Erythroblast (primary cell): ENCODE measurements at regions not wholly inside any gene's neighbourhood (a gene's known extent, or its start where the extent isn't known, plus 50 kb on each side); places are given as distances from the start of the nearest gene placed in this dataset.

ENCODE experiments used
- DNase-seq, 2 experiments: peaks; one replicate each; lab custom pipeline; 2025; lab: John Stamatoyannopoulos, UW
- GATA1 ChIP-seq: IDR thresholded peaks from 2 replicates; pipeline ENCODE4 v1.6.1; 2011; ENCODE audit warnings: low read depth, mild to moderate bottlenecking, control low read depth, low read length, moderate library complexity
- POLR2A ChIP-seq: IDR thresholded peaks from 2 replicates; pipeline ENCODE4 v1.6.1; 2011; ENCODE audit warnings: mild to moderate bottlenecking, low read length

DNA sequence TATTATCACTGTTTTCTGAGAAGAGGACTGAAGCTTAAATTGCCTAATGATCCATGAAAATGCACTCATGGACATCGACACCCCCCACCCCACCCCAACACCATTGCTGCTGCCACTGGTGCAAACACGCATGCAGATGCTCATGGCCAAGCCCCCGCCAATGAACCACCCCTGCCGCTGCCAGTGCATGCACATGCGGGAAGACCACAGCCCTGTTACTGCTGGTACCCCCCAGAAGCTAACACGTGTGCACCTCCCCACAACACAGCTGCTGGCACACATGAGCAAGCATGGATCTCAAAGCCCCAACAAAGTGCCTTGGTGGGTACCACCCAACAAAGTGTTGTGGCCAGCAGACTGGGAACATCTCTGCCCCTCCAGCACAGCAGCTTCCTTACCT lies 594.1 kb upstream of the FAT1 start:
- DNase-seq = no peak
- TF ChIP-seq GATA1 (no peak), POLR2A (no peak)

DNA sequence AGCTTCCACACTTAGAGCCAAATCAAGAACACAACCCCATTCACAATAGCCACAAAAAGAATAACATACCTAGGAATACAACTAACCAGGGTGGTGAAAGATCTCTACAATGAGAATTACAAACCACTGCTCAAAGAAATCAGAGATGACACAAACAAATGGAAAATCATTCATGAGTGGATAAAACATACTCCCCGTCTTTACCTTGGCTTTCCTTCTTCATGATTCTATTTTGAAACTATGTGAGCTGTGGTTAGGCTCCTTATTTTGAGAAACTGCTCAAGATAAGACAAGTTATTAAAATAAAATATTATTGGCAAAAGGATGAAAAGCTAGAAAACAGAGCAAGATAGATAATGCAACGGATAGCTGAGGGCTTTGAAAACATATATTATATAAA lies 598.1 kb upstream of the FAT1 start:
- no peak for DNase-seq
- TF ChIP-seq GATA1 = no peak
- no peak for TF ChIP-seq POLR2A

DNA sequence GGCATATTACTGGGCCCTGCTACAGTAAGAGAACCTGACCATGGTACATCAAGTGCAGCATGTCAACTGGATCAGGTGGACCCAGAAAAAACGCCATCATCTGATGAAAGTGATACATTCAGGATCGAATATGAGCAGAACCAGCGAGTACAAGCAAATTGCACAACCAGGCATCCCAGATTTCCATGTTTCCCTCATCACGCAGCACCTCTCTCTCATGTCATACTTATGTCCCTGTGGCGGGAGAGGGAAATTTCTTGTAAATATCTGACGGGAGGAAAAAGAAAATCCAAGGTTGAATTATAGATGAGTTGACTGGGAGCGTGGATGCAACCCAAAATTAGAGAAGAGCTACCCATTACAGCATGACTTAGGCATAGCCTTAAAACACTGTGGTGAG lies 608.5 kb upstream of the FAT1 start:
- DNase-seq = no peak
- TF ChIP-seq GATA1 (no peak), POLR2A (no peak)

DNA sequence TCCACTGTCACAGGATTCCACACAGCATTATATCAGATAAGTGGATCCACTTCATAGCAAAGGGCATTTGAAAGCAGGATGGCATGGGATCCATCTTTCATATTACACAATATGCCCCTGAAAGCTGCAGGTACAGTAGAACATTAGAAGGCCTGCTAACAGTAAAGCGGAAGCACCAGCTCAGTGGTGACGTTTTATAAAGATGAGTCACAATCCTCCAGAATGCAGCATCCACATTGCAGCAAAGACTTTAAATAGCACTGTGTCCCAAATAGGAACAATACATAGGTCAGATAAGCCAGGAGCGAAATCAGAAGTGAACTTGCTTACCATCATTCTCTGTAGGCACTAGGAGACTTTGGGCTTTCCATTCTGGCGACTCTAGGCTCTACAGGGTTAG lies 609.5 kb upstream of the FAT1 start:
- no peak for DNase-seq
- TF ChIP-seq GATA1 (no peak), POLR2A (no peak)

DNA sequence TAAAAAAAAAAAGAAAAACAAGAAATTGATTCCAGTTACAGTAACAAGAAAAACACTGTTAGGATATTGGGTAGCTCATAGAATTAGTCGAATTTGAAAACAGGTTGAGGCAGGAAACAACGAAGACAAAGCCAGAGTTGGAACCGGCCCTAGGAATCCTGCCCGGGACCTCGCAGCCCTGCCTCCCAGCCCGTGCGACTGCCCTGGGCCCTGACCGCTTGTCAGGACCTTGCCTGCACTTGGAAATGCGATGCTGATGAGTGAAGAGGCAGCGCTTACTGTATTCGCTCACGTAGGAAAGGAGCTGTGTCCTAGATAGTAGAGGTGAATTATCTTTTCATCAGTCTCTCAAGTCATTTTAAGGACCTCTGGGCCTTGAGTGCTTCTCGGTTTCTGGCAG lies 611.7 kb upstream of the FAT1 start:
- no peak for DNase-seq
- TF ChIP-seq GATA1 (no peak), POLR2A (no peak)

DNA sequence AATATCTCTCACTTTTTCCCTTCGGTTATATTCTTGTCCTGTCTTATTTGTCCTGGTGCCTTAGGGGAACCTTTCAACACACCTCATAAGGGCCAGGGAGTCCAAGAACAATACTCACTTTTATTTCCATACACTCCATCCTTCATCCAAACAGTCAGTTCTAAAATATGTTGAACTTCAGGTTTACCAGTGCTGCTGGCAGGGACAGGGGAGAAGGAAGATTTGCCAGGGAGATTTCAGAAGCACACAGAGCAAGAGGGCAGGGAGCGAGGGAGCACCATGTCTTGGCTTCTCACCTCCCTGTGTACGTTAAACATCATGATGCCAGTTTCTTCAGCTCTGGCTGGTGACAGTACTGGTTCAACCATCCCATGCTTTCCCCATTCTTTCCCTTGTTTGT lies 631.1 kb upstream of the FAT1 start:
- TF ChIP-seq GATA1 (no peak), POLR2A (no peak)
- no peak for DNase-seq

DNA sequence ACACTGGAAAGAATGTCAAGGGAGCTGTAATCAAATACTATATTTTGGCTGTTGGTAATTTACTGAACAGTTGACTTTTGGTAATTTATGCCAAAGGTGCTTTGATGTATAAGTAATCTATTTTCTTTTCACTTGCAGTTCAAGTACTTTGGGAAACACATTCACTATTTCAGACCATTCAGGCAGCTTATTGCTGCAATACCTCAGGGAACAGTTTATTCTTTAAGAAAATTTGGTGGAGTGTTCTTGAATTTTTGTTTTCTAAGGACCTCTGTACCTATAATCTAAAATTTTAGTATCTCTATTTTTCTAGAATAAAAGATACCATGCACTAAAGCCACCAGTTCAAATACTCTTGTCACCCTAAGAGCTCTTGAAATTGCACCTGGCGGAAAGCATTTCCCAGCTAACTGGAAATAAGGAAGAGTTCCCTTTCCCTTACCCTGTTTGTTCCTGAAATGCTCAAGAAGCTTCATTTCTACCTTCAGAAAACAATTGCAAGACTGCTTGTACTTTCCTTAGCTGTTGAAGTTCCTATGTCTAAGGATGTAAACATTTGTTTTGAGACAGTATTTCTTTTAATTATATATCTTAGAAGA lies 633.5 kb upstream of the FAT1 start:
- TF ChIP-seq GATA1 (no peak), POLR2A (no peak)
- DNase-seq = no peak

DNA sequence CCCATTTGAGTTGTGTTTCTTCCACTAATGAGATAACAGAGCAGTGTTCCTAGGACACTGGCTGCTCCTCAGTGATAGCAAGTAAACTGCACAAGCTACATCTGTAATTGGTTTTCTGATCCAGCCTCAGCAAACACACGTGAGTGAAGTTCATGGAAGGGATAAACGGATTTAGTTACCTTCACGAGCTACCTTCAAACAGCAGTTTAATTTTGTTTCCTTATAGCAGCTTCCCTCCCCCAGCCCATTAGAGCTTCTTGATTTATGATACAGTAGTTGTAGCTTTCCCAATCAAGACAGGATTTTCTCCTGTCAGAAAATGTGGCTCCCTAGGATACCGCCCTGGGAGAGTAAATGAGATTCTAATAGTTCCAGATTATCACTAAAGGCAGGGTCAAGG lies 634.2 kb upstream of the FAT1 start:
- no peak for TF ChIP-seq POLR2A
- TF ChIP-seq GATA1 = no peak

DNA sequence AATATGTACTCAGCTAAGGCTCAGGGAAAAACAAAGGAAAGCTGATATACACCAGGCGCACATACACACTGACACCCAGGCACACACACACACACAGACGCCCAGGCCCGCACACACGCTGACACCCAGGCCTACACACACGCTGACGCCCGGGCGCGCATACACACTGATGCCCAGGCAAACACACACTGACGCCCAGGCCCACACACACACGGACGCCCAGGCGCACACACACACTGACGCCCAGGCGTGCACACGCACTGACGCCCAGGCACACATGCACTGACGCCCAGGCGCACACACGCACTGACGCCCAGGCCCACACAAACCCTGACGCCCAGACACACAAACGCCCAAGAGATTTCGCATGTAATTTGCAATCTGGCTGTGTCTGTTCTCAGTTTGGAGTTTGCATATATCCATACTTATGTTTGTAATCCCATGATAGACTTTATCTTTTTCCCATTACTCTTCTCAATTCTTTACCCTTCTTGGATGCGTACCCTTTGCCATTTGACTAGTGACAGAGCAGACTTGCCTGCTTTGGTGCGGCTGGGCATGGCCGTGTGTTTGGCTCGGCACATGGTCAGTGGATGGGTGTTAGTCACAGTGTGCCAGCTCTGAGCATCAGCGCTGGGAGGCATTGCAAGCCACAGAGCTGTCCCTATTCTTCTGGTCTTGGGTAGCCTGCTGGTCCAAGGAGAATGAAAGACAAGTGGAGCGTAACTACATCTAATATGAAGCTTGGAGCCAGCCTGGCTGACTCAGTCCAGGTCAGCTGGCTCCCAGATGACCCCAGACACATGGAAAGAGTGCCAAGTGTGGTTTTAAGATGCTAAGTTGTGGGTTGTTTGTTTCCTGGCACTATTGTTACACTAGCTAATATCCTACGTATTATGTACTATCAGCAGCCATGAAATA lies 632.4 kb upstream of the ZFP42 start:
- TF ChIP-seq GATA1 = no peak
- TF ChIP-seq POLR2A = no peak
- DNase-seq = no peak

More for the DNA sequence above, 634.2 kb upstream of the FAT1 start:
- DNase-seq = no peak

DNA sequence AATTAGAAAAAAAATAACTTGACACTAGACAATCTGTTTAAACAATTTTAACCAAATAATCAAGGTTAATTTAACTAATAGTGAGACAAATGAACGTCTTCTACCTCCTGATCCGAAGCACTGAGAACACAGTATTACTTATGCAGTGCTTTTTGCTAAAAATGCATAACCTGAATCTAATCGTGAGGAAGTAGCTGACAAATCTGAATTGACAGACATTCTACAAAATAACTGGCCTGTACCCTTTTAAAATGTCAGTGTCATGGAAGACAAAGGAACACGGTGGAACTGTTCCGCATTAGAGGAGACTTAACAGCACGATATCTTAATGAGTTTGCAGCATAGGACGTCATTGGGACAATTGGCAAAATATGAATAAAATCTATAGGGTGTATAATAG lies 631.2 kb upstream of the ZFP42 start:
- DNase-seq = no peak
- no peak for TF ChIP-seq GATA1
- TF ChIP-seq POLR2A = no peak

DNA sequence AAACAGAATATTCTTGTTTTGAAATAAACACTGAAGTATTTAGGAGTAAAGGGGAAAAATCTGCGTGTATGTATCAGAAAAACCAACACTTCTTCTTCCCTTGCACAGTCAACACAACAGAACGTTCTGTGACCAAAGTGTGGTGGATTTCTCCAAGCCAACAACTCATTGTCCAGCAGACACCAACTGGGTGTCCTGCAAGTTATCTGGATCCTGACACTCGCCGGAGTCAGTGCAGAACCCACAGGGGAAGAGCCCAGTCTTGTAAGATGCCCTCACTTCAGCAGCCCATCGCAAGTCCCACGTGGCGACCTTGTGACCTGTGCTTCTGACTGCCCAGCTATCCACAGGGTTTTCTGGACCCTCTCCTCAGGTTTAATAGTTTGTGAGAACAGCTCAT lies 630.7 kb upstream of the ZFP42 start:
- no peak for TF ChIP-seq POLR2A
- no peak for TF ChIP-seq GATA1
- DNase-seq = no peak

DNA sequence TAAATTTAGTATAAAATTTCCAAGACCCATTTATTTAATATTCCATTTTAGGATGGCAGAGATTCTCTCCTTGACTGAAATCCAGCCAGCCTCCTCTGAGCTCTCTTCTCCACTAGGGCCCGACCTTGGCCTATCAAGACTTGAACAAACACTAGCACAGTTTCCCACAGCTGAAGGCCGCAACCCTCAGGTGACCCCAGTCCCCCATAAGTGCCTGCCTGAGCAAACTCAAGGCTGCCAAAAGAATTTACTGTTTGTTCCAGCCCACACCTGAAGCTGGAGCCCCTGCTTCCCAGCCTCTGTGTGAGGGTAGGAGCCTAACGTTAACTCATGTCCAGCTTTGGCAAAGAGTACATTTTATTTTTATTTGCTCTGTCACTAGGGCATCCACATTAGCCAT lies 629.0 kb upstream of the ZFP42 start:
- DNase-seq = no peak
- TF ChIP-seq POLR2A (no peak), GATA1 (no peak)

DNA sequence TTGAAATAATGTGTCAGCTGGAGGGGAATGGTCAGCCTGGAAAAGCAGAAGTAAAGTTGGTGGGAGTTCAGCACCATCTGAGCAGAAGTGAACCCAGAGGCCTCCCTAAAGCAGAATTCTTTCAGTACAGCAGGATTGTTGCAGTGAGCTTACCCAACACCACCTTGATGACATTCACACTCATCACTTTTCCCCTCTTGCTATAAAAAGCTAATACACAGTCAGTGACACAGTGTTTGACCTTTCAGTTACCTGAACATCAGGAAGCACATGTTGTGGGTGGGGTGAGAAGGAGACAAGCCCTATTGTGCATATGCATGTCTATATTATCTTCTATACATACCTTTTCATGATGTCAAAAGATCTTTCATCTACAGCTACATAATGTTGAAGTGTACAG lies 624.7 kb upstream of the ZFP42 start:
- no peak for DNase-seq

DNA sequence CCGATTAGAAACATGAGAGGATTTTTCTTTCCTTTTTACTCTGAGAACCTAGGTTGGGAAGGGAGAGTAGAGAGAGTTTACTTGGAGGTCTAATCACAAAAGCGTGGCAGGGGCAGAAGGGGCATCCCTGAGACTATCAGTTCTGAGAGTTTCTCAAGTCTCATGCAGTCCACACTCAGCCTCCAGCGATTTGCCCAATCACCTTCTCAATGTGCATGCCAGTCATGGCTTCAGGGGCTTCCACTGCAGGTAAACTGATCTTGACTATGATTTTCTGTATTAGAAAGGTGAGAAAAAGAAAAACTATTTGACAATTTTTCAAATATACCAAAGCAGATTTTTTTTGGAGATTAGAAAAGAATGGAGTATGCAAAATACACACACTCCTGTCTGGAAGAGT lies 617.1 kb upstream of the ZFP42 start:
- no peak for DNase-seq
- TF ChIP-seq POLR2A (no peak), GATA1 (no peak)

More for the DNA sequence above, 624.7 kb upstream of the ZFP42 start:
- TF ChIP-seq POLR2A (no peak), GATA1 (no peak)
